ENCODE measurements at regions not wholly inside any gene's neighbourhood (a gene's known extent, or its start where the extent isn't known, plus 50 kb on each side); places are given as distances from the start of the nearest gene placed in this dataset.

GRCh38 chr16:65414284-65414984 lies 292.6 kb upstream of the CDH11 start:
- ATAC-seq (ENCODE audit: low read depth): no peak
- H3K27ac ChIP-seq (ENCODE audit: low read length in 2 of 2): no peak overlapping the region
- H3K27ac Mint-ChIP-seq: no peak overlapping the region

GRCh38 chr16:65413861-65414260 lies 292.0 kb upstream of the CDH11 start:
- TF ChIP-seq, protein P1, sequence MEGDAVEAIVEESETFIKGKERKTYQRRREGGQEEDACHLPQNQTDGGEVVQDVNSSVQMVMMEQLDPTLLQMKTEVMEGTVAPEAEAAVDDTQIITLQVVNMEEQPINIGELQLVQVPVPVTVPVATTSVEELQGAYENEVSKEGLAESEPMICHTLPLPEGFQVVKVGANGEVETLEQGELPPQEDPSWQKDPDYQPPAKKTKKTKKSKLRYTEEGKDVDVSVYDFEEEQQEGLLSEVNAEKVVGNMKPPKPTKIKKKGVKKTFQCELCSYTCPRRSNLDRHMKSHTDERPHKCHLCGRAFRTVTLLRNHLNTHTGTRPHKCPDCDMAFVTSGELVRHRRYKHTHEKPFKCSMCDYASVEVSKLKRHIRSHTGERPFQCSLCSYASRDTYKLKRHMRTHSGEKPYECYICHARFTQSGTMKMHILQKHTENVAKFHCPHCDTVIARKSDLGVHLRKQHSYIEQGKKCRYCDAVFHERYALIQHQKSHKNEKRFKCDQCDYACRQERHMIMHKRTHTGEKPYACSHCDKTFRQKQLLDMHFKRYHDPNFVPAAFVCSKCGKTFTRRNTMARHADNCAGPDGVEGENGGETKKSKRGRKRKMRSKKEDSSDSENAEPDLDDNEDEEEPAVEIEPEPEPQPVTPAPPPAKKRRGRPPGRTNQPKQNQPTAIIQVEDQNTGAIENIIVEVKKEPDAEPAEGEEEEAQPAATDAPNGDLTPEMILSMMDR (IDR thresholded peaks at IDR 0.05): no peak
- no peak for TF ChIP-seq EZH2 (IDR thresholded peaks at IDR 0.05; ENCODE audit: borderline replicate concordance, insufficient read depth, low read depth, low read length, poor library complexity, severe bottlenecking)
- no peaks in the 10 kb centered on the region for H3K79me2 ChIP-seq (ENCODE audit: control insufficient read depth, insufficient read depth, low read length)
- no CpG with 5 or more reads among the region's 2 CpGs for WGBS (ENCODE audit: insufficient coverage)

More at GRCh38 chr16:65414284-65414984, 292.6 kb upstream of the CDH11 start:
- Histone ChIP-seq H3K9me3 (ENCODE audit: control extremely low read depth in 1 of 3, control insufficient read depth in 2 of 3, insufficient read depth in 1 of 3, low read length in 2 of 3) (no peaks in the 10 kb centered on the region), H3K4me3 (ENCODE audit: control extremely low read depth in 1 of 5, extremely low read depth in 1 of 5, insufficient read depth in 1 of 5, low read depth in 2 of 5, low read length in 4 of 5) (no peak overlapping the region), H3K9ac (ENCODE audit: low read length) (no peak overlapping the region), H4K20me1 (ENCODE audit: control insufficient read depth, insufficient read depth, low read length, poor library complexity, severe bottlenecking) (no peaks in the 10 kb centered on the region), H2AFZ (ENCODE audit: insufficient read depth, low read depth, low read length, poor library complexity, severe bottlenecking) (no peak overlapping the region), H3K4me2 (replicated peaks; ENCODE audit: low read depth, low read length, poor library complexity, severe bottlenecking) (no peak overlapping the region), H3K27me3 (replicated peaks in 1 of 4; ENCODE audit: control extremely low read depth in 1 of 4, control insufficient read depth in 3 of 4, insufficient read depth in 4 of 4, low read length in 3 of 4) (no peaks in the 10 kb centered on the region), H3K79me2 (ENCODE audit: control insufficient read depth, insufficient read depth, low read length) (no peaks in the 10 kb centered on the region), H3K4me1 (ENCODE audit: control insufficient read depth in 2 of 2, insufficient read depth in 2 of 2, low read length in 2 of 2) (no peaks in the 10 kb centered on the region), H3K36me3 (replicated peaks in 1 of 2; ENCODE audit: control extremely low read depth in 1 of 2, control insufficient read depth in 1 of 2, extremely low read depth in 1 of 2, insufficient read depth in 2 of 2, low read length in 1 of 2) (no peaks in the 10 kb centered on the region)
- DNase-seq: no peak
- ChIA-PET POLR2A (no interaction called here), CTCF (no interaction called here)
- no peaks in the 10 kb centered on the region for H3K4me1 Mint-ChIP-seq
- no CpG with 5 or more reads among the region's 7 CpGs for WGBS (ENCODE audit: insufficient coverage)
- TF ChIP-seq EZH2 (IDR thresholded peaks at IDR 0.05; ENCODE audit: borderline replicate concordance, insufficient read depth, low read depth, low read length, poor library complexity, severe bottlenecking): no peak
- TF ChIP-seq, protein P1 (IDR thresholded peaks at IDR 0.05): no peak
- intact Hi-C loops (cut with micrococcal nuclease): no loop called here
- H3K4me3 Mint-ChIP-seq: no peak overlapping the region
- no peaks in the 10 kb centered on the region for H3K27me3 Mint-ChIP-seq
- H3K9me3 Mint-ChIP-seq (ENCODE audit: insufficient read depth): peaks cover 10% of the 10 kb centered on the region

More at GRCh38 chr16:65413861-65414260, 292.0 kb upstream of the CDH11 start:
- no peaks in the 10 kb centered on the region for H4K20me1 ChIP-seq (ENCODE audit: control insufficient read depth, insufficient read depth, low read length, poor library complexity, severe bottlenecking)
- DNase-seq (no peak), ATAC-seq (ENCODE audit: low read depth) (no peak)
- H3K9me3 Mint-ChIP-seq (ENCODE audit: insufficient read depth): peaks cover 8% of the 10 kb centered on the region
- no peak overlapping the region for H3K4me2 ChIP-seq (replicated peaks; ENCODE audit: low read depth, low read length, poor library complexity, severe bottlenecking)
- H3K9me3 ChIP-seq (ENCODE audit: control extremely low read depth in 1 of 3, control insufficient read depth in 2 of 3, insufficient read depth in 1 of 3, low read length in 2 of 3): no peaks in the 10 kb centered on the region
- no peaks in the 10 kb centered on the region for H3K27me3 ChIP-seq (replicated peaks in 1 of 4; ENCODE audit: control extremely low read depth in 1 of 4, control insufficient read depth in 3 of 4, insufficient read depth in 4 of 4, low read length in 3 of 4)
- no peaks in the 10 kb centered on the region for H3K4me1 Mint-ChIP-seq
- POLR2A ChIA-PET: no interaction called here
- CTCF ChIA-PET: no interaction called here
- no peak overlapping the region for H3K27ac Mint-ChIP-seq
- H2AFZ ChIP-seq (ENCODE audit: insufficient read depth, low read depth, low read length, poor library complexity, severe bottlenecking): no peak overlapping the region
- no peak overlapping the region for H3K4me3 ChIP-seq (ENCODE audit: control extremely low read depth in 1 of 5, extremely low read depth in 1 of 5, insufficient read depth in 1 of 5, low read depth in 2 of 5, low read length in 4 of 5)
- H3K4me1 ChIP-seq (ENCODE audit: control insufficient read depth in 2 of 2, insufficient read depth in 2 of 2, low read length in 2 of 2): no peaks in the 10 kb centered on the region
- no peaks in the 10 kb centered on the region for H3K27me3 Mint-ChIP-seq
- H3K9ac ChIP-seq (ENCODE audit: low read length): no peak overlapping the region
- H3K36me3 ChIP-seq (replicated peaks in 1 of 2; ENCODE audit: control extremely low read depth in 1 of 2, control insufficient read depth in 1 of 2, extremely low read depth in 1 of 2, insufficient read depth in 2 of 2, low read length in 1 of 2): no peaks in the 10 kb centered on the region
- intact Hi-C loops (cut with micrococcal nuclease): no loop called here
- no peak overlapping the region for H3K27ac ChIP-seq (ENCODE audit: low read length in 2 of 2)
- H3K4me3 Mint-ChIP-seq: no peak overlapping the region
